Adrenal gland (tissue), 5 donors: ENCODE measurements at regions not wholly inside any gene's neighbourhood (a gene's known extent, or its start where the extent isn't known, plus 50 kb on each side); places are given as distances from the start of the nearest gene placed in this dataset.
"Not testable (repeated sequence)": the region's sequence is repeated elsewhere in the genome, so short reads cannot be mapped to it uniquely, and the experiment has no call there.

Source experiments
- POLR2A ChIP-seq, 2 donors: fragments of 450-650 bp; IDR thresholded peaks; one replicate each; pipeline ENCODE4 v1.6.1; 2017; ENCODE audit warnings: antibody characterized with exemption in 2 of 2, mild to moderate bottlenecking in 2 of 2, moderate library complexity in 1 of 2
- TF ChIP-seq, protein P1 (sequence below), 6 experiments: fragments of 450-650 bp in 4 of 6; fragments of 200-600 bp in 2 of 6; sonication (generic) in 1 of 6; IDR thresholded peaks; 1 replicate in 5 of 6; 2 replicates in 1 of 6; pipeline versions ENCODE4 v1.5.1 to v1.8.0; 2016 to 2021; ENCODE audit warnings: antibody characterized with exemption in 6 of 6, mild to moderate bottlenecking in 2 of 6, moderate library complexity in 1 of 6
- donor health status: DM: no; HTN: no; CAD: no.

DNA sequence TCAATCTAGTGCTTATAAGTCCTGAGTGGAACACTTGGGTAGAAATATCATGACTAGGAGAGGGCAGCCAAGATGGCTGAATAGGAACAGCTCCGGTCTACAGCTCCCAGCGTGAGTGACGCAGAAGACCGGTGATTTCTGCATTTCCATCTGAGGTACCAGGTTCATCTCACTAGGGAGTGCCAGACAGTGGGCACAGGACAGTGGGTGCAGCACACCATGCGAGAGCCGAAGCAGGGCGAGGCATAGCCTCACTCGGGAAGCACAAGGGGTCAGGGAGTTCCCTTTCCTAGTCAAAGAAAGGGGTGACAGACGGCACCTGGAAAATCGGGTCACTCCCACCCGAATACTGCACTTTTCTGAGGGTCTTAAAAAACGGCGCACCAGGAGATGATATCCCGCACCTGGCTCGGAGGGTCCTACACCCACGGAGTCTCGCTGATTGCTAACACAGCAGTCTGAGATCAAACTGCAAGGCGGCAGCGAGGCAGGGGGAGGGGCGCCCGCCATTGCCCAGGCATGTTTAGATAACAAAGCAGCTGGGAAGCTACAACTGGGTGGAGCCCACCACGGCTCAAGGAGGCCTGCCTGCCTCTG, 302.8 kb downstream of the TFAP2B start:
- TF ChIP-seq, protein P1, sequence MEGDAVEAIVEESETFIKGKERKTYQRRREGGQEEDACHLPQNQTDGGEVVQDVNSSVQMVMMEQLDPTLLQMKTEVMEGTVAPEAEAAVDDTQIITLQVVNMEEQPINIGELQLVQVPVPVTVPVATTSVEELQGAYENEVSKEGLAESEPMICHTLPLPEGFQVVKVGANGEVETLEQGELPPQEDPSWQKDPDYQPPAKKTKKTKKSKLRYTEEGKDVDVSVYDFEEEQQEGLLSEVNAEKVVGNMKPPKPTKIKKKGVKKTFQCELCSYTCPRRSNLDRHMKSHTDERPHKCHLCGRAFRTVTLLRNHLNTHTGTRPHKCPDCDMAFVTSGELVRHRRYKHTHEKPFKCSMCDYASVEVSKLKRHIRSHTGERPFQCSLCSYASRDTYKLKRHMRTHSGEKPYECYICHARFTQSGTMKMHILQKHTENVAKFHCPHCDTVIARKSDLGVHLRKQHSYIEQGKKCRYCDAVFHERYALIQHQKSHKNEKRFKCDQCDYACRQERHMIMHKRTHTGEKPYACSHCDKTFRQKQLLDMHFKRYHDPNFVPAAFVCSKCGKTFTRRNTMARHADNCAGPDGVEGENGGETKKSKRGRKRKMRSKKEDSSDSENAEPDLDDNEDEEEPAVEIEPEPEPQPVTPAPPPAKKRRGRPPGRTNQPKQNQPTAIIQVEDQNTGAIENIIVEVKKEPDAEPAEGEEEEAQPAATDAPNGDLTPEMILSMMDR (IDR thresholded peaks at IDR 0.05), result not testable (repeated sequence)
- not testable (repeated sequence) for TF ChIP-seq POLR2A (IDR thresholded peaks at IDR 0.05)
